Colon (tissue), 2 donors: ENCODE measurements at regions not wholly inside any gene's neighbourhood (a gene's known extent, or its start where the extent isn't known, plus 50 kb on each side); places are given as distances from the start of the nearest gene placed in this dataset.
"Not testable (repeated sequence)": the region's sequence is repeated elsewhere in the genome, so short reads cannot be mapped to it uniquely, and the experiment has no call there.

Source experiments
- FAIRE-seq: peaks from 2 replicates; lab custom pipeline; 2012; peaks lifted over from hg19 to GRCh38; lab: Jason Lieb, UNC
- donor health status: control.
- donor health status: control.

- no peak for FAIRE-seq
These were observed 615.0 kb upstream of the DDX18 start for GRCh38 chr2:117199511-117199910.

DNA sequence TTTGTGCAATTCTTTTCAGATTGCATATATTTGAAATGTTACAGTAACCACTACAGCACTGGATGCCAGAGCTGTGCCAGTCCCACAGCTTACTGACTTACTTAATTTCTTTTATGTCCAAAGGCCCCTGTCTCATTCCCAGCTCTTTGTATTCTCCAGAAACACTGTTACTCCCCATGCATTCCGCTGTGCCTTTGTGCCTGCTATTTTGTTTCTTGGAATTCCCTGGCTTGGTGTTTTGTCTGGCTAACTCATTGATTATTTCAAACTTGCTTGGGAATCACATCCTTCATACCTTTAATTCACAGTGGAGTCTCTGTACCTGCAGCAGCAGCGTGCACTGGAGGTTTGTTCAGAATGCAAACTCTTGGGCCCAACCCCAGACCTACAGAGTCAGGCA lies 601.9 kb upstream of the DDX18 start:
- FAIRE-seq = no peak

DNA sequence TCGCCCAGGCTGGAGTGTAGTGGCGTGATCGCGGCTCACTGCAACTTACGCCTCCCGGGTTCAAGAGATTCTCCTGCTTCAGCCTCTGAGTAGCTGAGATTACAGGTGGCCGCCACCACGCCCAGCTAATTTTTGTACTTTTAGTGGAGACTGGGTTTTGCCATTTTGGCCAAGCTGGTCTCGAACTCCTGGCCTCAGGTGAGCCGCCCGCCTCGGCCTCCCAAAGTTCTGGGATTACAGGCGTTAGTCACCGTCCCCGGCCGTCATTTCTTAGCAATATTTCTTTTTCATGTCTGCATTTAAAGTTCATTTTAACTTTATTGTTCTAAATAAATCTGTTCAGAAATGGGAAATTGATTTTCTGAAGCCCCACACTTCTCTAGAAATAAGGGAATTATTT lies 597.3 kb upstream of the DDX18 start:
- FAIRE-seq = no peak

GRCh38 chr2:117222809-117223208 lies 591.7 kb upstream of the DDX18 start:
- FAIRE-seq = no peak

DNA sequence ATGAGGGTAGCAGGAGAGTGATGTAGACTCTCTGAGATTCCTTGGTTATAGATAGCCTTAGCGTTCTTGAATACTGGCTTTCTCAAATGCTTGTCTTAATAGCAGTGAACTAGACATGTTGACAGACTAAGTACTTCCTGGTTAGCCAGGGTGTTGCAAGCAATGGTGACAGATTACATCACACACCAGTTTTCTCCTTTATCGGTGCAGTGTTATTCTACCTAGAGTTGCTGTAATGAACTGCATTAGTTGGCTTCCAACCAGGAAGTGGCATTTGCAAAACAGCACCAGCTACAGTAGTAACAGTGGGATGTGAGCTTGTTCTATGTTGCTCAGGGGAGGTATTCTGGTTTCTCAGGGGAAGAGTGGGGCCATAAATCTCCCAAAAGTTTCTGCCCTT lies 582.2 kb upstream of the DDX18 start:
- no peak for FAIRE-seq

DNA sequence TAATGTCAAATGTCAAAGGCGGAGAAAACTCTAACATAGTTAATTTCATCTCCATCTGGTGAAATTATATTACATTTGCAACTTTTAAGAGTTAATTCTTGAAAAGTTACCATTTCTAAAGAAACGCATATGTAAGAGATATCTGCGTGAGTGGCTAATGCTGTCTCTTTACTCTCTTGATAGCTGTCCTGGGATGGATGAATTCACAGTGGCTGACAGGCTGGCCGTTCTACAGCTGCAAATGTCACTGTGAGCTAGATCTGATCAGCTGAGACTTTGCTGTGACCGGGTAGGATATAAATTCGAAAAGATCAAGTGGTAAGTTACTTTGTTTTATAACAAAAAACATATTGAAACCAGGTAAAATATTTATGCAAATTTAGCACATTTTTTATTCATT lies 557.1 kb upstream of the DDX18 start:
- no peak for FAIRE-seq

DNA sequence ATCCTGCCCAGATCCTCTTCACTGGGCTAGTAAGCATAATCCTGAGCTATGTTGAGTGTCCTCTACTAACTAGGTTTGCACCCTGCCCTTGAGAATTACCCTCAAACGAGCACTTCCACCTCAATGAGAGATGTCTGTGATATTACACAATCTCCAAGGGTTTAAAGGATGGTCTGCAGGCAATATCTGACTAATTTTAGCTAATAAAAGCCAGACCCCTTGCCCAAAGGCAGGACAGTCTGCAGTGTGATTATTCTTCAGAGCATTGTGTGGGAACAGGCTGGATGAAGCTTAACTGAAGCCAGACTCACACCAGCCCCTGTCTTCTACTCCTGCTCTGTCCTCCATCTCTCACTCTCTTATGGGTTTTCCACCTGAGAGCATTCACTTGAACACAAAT lies 544.9 kb upstream of the DDX18 start:
- no peak for FAIRE-seq

- FAIRE-seq = no peak
These were observed 542.9 kb upstream of the DDX18 start for GRCh38 chr2:117271631-117272030.

DNA sequence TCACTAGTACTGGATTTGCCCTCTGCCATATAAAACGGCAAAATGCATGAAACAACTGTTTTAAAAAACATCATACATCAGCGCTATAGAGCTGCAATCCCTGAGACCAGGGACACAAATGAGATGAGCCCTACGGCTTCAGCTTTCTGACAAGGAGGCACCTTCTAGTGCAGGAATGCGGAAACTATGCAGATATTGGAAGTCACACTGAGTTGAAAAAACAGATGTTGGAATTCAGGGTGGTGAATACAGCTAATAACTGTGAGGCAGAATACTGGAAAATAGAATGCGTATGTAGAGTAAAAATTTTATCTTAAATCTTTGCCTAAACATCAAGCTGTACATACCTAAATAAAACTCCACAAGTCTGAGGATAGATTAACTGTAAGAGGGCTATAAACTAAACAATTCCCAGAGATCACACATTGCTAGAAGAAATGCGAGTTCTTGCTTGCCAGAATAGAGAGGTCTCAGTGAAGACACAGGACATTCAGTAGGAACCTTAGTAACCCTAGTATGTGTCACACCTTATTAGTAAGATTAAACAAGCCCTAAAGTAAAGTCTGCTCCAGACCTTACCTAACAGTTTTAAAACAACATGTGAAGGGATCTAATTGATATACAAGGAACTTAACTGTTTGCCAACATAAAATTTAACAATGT lies 541.4 kb upstream of the DDX18 start:
- FAIRE-seq = no peak

DNA sequence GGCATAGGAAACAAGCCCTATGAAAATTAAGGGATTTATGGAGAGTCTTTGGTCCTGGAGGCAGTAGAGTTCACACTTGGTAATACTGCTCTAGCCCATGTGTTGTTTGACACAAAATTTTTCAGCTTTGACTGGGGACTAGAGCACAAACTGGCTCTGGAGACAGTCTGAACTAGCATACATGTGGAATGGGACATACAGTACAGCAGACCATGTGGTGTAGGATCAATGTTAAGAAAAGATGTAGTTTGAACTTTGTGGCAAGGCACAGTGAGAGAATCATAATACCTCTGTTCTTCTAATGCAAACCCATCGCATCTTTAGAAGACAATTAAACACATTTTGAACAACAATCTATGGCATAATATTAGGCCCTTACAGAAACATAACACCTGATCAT lies 521.5 kb upstream of the DDX18 start:
- FAIRE-seq = no peak

DNA sequence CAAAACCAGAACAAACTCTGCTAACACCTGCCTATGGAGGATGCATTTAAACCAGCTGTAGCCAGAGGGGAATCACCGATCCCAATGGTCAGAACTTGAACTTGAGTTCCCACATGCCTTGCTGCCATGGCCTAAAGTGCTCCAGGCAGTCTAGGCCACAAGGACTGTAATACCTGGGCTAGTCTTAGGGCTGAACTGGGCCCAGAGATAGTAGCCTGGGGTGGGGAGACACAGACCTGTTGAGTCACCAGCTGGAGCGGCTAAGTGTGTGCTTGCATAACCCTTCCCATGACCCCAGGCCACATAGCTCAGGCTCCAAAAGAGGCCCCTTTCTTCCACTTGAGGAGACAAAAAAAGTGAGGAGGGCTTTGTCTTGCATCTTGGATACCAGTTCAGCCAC lies 515.0 kb upstream of the DDX18 start:
- no peak for FAIRE-seq

GRCh38 chr2:117308861-117309770 lies 505.4 kb upstream of the DDX18 start:
- no peak for FAIRE-seq

- FAIRE-seq = no peak
These were observed 492.7 kb upstream of the DDX18 start for GRCh38 chr2:117321816-117322215.

GRCh38 chr2:117323331-117323730 lies 491.2 kb upstream of the DDX18 start:
- FAIRE-seq = no peak

- no peak for FAIRE-seq
These were observed 483.9 kb upstream of the DDX18 start for GRCh38 chr2:117330641-117331040.

- FAIRE-seq = no peak
These were observed 478.5 kb upstream of the DDX18 start for GRCh38 chr2:117335967-117336366.

GRCh38 chr2:117336496-117336895 lies 478.0 kb upstream of the DDX18 start:
- FAIRE-seq = no peak

DNA sequence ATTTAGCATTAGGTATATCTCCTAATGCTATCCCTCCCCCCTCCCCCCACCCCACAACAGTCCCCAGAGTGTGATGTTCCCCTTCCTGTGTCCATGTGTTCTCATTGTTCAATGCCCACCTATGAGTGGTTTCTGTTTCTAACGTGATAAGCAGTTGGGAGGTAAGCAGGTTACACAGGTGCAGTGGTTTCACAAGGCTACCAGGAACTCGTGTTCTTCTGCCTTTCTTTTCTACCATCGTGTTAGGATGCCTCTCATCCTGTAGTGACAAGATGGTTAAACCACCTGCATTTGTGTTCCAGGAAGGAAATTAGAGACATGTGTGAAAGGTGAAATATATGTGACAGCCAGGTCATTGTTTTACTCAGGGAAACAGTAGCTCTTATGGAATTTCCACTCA lies 476.5 kb upstream of the DDX18 start:
- not testable (repeated sequence) for FAIRE-seq

DNA sequence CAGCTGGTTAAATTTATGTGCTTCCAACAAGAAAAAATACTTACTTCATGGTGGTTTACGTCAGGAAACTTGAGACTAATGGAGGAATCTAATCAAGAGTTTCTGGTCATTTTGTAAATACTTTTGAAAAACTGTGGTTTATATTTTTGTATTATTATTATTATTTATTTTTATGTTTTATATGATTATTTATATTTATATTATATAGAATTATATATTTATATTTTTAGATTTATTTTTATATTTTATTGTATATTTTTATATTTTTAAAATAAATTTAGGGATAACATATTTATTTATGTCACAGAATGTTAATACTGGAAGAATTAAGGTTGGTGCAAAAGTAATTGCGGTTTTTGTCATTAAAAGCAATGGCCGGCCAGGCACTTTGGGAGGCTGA lies 474.5 kb upstream of the DDX18 start:
- peak; percentile 72 for FAIRE-seq

DNA sequence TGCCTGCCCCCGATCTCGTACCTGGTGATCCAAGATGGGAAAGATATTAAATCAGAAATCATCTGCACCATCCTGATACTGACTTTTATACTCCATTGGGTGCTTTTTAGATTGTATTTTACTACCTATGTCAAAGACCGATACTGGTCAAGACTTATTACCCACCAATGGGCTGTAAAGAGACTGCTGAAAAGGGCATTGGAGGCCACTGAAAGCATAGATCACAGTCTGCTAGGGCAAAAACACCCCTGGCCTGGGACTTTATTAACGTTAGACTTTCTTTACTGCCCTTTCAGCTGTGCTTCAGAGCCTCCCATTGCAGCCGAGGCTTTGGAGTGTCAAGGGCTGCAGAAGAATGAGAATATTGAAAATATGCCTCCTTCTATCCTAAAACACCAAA lies 472.8 kb upstream of the DDX18 start:
- FAIRE-seq = no peak

DNA sequence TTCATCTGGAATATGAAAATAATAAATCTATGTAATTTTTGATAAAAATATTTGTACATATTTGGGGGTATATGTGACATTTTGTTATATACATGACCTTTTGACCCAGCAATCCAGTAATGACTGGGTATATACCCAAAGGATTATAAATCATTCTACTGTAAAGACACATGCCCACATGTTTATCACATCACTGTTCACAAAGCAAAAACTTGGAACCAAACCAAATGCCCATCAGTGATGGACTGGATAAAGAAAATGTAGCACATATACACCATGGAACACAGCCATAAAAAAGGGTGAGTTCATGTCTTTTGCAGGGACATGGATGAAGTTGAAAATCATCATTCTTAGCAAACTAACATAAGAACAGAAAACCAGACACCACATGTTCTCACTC lies 472.1 kb upstream of the DDX18 start:
- FAIRE-seq = no peak

- no peak for FAIRE-seq
These were observed 464.8 kb upstream of the DDX18 start for GRCh38 chr2:117349687-117350086.

- FAIRE-seq = no peak
These were observed 463.1 kb upstream of the DDX18 start for GRCh38 chr2:117351396-117351795.
